NCI-H2196 treated with DMSO at 0.1 percent for 48 hours (cell line): ENCODE measurements at regions not wholly inside any gene's neighbourhood (a gene's known extent, or its start where the extent isn't known, plus 50 kb on each side); places are given as distances from the start of the nearest gene placed in this dataset.
"Not testable (repeated sequence)": the region's sequence is repeated elsewhere in the genome, so short reads cannot be mapped to it uniquely, and the experiment has no call there.

Experiments
- DNase-seq: peaks from one replicate; lab custom pipeline; 2025; ENCODE audit not compliant: unreplicated experiment; lab: John Stamatoyannopoulos, UW

DNA sequence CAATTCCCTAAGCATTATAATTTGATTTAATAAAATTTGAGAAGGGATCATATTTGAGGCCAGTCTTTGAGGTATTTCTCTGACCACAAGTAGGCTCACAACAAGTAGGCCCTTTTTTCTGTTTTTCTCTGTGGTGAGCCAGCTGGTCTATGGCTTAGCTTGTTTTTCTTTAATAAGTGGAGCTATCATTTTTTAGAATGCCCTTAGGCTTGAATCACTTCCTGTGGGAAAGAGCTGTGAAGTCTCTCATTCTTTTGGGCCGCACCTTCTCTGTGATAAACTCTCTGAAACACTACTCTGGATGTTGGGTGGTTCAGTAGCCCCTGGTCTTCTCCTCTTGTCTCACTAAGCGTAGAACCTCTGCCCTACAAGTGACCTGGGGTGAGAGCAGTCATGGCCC lies 235.9 kb downstream of the SUCLG1 start:
- no peak for DNase-seq

DNA sequence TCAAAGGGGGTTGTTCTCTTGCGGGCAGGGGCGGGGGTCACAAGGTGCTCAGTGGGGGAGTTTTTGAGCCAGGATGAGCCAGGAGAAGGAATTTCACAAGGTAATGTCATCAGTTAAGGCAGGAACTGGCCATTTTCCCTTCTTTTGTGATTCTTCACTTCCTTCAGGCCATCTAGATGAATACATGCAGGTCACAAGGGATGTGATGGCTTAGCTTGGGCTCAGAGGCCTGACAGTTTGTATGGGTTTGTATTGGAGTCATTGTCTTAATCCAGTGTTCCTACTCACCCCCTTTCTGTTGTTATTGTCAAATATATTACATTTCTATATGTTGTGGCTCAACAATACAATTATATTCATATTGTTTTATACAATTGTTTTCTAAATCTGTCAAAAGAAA lies 238.0 kb downstream of the SUCLG1 start:
- not testable (repeated sequence) for DNase-seq

DNA sequence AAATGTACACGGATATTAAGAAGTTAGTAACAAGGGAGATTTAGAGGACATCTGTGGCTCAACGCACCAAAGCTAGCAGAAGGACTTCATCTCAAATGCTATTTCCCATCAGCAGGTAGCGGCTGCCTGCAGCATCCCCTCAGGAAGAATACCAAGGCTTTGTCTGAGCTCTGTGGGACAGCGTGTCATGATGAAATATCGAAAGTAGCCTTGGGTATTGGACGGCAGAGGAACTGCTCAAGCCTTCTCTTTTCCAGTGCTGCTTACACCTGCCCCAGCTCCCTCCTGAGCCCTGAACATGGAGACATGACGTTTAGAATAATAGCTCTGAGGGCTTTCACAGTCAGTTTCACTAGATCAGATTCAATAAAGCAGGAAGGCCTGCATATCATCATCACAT lies 241.6 kb downstream of the SUCLG1 start:
- no peak for DNase-seq

DNA sequence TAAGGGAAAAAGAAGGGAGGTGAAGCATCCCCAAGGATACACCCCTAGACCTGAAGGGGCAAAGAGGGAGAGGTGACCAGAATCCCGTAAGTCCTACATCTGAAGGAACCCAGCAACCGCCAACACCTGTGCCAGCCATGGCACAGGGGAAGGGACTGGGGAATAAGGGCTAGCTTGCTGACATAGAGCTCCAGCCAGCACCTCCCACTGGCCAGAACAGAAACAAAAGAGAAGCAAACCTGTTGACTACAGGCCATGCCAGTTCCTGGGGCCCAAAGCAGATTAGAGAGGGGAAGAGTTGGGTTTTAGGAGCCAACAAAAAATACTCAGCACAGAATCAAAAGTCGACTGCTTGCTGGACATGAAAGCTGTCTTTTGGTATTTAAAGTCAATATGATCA lies 244.6 kb downstream of the SUCLG1 start:
- no peak for DNase-seq

DNA sequence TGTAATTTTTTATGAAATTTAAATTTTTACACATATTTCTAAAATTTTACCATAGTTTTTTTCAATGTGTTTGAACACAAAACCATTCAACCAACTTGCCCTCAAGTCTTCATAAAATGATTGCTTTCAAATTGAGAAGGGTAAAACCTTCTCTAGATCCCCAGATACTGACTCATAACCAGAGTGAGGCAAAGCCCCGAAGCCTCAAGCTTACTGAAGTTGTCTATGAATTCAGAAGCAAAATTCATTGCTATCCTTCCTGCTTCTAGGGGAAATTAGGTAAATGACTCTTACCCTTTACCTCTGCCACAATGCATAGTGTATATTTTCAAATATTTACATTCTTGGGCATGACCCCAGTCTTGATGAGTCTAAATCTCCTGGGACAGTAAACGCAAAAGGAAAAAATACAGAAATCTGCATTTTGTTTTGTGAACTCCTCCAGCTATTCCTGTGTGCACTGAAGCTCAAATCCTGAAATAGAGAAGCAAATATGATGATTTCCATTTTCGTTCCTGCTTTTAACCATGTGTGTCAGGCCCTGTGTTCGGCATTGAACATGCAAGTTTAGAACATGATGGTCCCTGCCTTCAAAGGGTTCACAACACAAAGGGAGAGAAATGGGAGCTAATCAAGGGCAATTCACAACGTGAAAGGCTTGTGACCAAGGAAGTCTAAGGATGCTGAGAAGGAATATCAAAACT lies 246.3 kb downstream of the SUCLG1 start:
- DNase-seq: no peak

DNA sequence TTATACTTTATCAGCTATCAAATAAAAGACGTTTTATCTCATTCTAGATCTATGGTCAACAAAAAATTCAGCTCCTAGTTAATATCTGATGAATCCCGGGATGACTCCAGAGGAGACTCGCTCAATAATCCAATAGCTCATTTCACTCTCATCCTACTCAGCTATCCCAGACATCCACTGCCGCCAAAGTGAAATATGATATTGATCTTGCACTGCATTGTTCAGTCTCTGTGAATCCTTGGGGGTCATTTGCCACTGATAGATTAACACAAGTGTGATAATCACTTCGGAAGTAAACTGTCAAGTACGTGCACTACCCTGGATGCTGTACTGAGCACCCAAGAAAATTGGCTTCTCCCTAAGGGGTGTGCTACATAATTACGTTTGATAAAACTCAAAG lies 249.1 kb downstream of the SUCLG1 start:
- DNase-seq: no peak

DNA sequence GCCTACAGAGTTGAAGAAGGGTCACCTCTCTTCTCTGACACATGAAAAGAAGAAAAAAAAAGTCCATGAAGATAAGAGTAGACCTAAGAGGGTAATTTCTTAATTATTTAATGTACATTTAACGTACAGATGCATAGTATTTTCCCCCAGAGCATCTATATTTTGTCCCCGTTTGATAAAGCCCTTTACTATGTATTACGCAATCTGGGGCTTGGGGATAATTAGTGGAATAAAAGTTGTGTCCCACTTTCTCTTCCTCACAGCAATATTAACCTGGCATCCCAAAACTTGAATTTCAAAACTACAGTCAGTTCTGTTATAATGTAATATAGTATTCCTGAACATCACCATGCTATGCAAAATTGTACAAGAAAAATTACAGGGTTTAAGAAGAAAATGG lies 254.1 kb downstream of the SUCLG1 start:
- DNase-seq: no peak

DNA sequence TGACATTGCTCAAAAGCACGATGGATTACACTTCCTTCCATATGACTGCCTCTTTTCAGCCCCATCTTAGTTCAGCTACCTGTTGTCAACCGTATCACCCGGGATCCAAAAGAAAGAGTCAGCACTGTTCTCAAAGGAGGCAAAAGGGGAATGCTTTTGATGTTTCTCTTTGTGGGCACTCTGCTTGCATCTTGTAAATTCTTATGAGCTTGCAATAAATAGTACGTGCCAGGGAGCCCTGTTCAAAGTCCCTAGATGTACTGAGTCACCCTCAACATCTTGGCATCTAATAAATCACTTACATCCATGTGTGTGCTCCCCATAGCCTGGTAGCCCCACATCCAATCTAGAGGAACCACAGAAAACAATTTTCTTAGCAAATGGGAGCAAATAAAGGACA lies 256.9 kb downstream of the SUCLG1 start:
- DNase-seq: no peak

DNA sequence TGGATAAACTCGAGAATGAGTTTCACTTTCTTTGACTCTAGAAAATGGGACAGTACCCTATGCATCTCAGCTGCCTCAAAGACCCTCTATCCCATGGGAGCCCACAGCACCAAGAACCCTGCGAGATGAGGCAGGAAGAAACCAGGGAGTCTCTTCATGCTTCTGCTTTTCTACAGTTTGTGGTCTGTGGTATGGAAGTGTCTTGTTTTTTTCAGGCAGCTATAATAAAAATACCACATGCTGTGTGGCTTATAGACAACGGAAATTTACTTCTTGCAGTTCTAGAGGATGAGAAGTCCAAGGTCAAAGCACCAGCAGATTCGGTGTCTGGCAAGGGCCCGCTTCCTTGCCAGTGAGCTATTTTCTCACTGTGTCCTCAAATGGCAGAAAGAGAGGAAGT lies 257.9 kb downstream of the SUCLG1 start:
- DNase-seq: no peak

DNA sequence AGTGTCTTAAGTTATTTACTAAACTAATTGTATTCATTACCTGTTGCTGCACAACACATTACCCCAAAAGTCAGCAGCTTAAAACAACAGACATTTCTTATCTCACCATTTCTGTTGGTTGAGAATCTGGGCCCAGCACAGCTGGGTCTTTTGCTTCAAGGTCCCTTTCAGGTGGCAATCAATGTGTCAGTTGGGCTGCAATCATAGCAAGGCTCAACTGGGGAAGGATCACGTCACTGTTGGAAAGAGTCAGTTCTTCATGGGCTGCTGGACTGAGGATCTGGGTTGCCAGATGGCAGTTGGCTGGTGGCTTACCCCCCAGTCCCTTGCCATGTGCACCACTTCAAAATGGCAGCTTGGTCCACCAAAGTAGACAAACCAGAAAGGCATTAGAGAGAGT lies 261.2 kb downstream of the SUCLG1 start:
- DNase-seq: no peak

DNA sequence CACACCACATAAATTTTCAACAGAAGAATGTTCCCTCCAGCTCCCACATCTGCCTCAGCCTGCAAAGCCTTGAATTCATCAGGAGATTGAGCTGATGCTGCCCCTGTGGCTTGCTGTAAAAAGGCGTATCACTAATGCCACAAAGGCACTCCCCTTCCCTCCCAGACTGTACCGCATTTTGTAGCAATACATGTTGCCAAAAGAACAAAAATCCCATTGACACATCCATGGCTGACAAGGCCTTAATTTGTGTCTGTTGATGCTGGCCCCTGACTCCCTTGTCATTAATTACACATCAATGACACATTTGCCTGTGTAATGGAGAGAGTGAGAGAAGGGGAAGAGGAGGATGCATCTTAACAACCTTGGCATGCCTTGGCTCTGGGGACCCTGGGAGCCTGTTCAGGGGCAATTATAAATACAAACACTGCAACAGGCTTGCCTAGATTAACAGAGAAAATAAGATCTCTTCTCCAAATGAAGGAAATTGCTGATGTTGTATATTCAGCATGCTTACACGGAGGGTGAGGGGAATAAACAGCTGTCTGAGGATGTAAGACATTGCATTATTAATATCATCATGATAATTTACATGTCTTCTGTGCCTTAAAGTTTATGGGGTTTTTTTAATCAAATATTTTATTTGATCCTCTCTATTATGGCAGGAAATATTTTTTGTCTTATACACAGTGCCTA lies 264.0 kb downstream of the SUCLG1 start:
- no peak for DNase-seq

DNA sequence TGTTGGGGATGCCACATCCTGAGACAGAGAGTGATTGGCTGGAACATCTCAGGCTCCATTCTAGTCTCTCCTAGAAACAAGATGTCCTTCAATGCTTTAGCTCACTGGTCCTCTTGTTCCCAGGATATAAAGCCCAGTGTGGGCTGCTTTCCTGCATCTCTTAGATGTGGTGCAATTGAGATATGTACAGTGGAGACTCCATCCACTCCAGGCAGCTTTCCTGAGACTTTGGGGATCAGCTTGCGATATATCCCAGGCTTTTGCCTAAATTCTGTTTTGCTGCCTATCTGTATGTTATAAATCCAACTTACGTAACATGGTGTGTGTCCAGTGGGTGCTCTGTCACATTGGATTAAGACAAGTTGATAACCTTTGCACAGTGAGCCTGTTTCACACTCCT lies 264.9 kb downstream of the SUCLG1 start:
- no peak for DNase-seq

DNA sequence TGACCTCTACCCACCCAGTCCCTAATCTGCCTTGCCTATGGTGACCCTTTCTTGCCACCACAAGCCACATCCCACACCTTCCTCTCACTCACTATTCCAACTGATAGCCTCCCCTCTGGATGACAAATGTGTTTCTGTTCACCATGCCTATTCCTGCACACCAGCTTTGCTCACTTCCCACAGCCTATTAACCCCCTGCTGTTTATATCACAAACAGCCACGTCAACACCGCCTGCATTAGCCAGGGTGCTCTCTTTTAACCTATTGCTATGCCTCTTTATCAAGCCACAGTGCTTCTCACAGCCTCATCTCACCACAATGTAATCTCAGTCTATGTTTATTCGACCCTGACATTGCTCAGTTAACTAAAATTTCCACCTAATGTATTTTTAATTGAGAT lies 271.8 kb downstream of the SUCLG1 start:
- no peak for DNase-seq

DNA sequence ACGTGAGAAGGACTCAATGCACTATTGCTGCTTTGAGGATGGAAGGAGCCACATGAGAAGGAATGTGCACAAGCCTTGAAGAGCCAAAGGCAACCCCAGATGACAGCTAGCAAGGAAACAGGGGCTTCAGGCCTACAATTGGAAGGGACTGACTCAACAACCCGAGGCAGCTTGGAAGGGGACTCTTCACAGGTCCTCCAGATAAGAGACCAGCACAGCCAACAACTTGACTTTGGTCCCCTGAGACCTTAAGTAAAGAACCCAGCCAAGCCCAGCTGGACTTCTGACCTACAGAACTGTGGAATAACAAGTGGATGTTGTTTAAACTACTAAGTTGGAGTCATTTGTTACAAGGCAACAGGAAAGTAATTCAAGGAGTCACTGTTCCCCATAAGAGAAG lies 277.2 kb downstream of the SUCLG1 start:
- DNase-seq: no peak

DNA sequence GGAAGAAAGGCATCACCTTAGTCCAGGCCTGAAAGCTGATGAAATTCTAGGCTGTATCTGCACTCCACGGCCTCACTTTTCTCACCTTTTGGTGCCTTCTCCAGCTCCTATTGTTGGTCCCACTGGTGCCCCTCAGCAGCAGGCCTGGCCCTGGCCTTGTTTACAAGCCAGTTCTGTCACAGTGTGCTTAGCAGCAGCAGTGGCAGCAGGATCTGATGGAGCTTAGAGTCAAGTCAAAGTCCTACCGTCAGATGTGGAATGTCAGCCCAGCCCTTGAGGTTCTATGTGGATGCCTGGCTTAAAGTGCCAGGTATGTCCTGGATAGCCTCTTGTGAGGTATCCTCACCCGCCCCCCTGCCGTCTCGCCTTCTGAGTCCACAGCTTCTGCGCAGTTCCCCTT lies 281.3 kb downstream of the SUCLG1 start:
- no peak for DNase-seq

DNA sequence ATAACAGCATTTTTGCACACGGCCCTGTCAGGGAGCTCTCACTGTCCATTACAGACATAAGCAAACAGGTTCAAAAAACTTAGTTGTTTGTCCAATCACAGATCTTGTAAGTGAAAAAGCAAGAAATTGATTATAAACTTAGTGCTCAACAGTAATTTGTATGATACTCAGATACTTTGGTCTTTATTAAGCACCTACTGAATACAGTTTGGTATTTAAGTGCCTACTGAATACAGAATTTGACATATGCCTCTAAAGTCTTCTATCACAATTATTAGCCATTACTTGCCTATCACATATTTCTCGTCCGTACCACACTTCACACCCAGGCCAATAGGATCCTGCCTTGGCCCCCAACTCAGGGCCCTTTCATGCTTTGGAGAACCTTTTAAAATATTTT lies 283.1 kb downstream of the SUCLG1 start:
- DNase-seq: no peak

DNA sequence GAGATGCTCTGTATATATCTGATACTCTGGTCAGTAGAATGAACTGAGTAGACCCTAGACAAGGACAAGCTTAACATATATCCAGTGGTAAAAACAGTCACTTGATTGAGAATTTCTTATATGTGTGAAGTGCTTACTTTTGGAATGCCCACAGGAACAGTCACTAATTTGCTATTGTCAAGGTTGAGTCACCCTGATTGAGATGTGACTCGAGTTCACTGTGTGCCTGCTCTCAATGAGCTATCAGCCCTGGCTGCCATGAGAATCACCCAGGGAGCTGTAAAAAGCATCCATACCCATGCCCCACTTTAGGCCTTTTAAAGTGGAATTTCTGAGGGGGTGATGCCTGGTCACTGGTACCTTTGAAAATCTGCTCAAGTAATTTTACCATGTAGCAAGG lies 283.7 kb downstream of the SUCLG1 start:
- DNase-seq: no peak

DNA sequence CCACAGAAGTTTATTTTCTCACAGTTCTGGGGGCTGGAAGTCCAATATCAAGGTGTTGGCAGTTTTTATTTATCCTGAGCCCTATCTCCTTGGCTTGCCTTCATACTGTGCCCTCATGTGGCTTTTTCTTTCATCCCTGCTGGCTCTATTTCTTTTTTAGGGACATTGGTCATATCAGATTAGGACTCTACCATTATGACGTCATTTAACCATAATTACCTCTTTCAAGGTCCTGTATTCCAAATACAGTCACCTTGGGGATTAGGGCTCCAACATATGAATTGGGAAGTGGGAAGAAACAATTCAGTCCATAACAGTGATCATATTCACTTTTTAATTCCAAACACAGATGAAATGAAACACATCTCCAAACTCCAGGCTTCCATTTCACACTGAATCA lies 286.0 kb downstream of the SUCLG1 start:
- no peak for DNase-seq

DNA sequence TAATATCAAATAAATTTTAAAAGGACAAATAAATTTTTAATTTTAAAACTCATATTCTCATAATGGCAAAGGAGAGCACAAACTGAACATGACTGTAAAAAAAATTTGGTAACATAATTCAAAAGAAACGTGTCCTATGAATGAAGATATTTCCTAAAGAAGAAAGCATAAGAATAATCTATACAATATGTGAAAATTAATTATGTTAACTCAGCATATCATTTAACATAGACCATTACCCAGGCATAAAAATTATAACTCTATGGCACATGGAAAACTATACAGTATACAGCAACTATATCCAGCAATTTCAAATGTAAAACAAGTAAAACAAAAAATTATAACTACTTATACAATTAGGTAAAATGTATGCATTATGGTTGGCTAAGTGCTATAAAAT lies 288.1 kb downstream of the SUCLG1 start:
- no peak for DNase-seq

DNA sequence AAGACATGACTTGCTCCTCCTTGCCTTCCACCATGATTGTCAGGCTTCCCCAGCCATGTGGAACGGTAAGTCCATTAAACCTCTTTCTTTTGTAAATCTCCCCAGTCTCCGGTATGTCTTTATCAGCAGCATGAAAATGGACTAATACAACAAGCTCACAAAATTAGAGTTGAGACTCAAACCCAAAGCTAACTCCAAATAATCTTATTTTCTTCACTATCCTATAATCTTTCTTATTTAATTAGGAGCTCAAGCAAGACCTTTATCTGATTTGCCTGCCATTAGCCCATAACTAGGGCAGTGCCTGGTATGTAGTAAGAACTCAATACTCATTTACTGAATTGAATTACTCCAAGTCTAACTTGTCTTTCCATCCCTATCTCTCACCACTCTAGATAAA lies 289.2 kb downstream of the SUCLG1 start:
- DNase-seq: no peak

DNA sequence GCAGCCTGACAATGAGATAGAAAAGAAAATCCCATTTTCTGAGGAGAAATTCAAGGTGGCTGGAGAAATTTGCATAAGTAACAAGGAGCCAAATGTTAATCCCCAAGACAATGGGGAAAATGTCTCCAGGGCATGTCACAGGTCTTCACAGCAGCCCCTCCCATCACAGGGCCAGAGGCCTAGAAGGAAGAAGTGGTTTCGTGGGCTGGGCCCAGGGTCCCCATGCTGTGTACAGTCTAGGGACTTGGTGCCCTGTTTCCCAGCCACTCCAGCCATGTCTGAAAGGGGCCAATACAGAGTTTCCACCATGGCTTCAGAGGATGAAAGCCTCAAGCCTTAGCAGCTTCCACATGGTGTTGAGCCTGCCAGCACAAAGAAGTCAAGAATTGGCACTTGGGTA lies 290.5 kb downstream of the SUCLG1 start:
- DNase-seq: not testable (repeated sequence)

DNA sequence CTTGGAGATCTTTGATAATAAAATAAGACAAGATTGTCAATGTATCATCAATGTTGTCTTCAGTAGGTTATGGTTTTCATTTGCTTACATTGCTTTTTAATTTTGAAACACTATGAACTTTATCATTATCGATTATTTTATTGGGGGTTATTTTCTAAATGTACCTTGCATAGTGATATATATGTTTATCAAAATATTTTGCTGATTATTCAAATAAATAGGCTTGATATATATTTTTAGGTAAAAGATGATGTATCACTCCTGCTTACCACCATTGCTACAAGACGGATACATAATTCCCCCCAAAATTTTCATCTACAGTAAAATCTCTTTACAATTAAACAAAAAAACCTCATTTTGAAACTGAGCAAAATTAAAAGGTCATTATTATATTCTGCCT lies 293.8 kb downstream of the SUCLG1 start:
- no peak for DNase-seq

DNA sequence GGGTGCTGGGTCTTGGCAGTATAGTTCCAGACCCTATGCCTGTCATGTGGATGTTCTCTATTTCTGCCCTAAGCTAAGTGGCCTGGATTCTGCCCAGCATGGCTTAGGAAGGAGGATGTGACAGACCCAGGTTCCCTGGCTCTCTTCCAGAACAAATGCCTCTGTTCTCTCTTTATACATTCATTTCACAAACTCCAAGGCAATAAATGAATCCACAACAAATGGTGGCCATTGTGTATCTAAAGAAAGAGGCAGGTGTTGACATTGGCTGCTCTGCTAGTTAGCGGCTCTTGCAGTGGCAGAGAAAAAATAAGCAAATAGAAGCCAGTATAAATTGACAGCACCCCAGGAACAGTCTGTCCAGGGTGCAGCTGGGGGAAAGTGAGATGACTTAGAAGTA lies 298.6 kb downstream of the SUCLG1 start:
- no peak for DNase-seq
